HepG2 (cell line): ENCODE measurements at regions not wholly inside any gene's neighbourhood (a gene's known extent, or its start where the extent isn't known, plus 50 kb on each side); places are given as distances from the start of the nearest gene placed in this dataset.
A peak's percentile ranks its signal among the peaks of the same experiment; 100 is the strongest.

Experiments
- ATAC-seq: fragments of 200-7000 bp; cut with Tn5 transposase; 3 replicates; pipeline ENCODE4 v1.9.1; 2020; ENCODE audit warnings: mild to moderate bottlenecking, moderate library complexity
- BruUV-seq: library from RNA; stranded (reverse); fragments of 400-500 nt; replicated peaks from 2 replicates; lab custom pipeline; 2021; lab: Mats Ljungman, UMichigan
- CTCF ChIA-PET: fragments of 300-600 bp; formaldehyde crosslinking; extraction: SDS; loops from one replicate; lab custom pipeline; 2021; ENCODE audit warnings: low total read pairs, inconsistent platforms, low intra/inter-chr PET ratio; lab: Yijun Ruan, JAX
- POLR2A ChIA-PET: fragments of 350-600 bp; sonication (Branson Sonifier 250); formaldehyde crosslinking; loops from one replicate; lab custom pipeline; 2020; ENCODE audit warnings: antibody characterized with exemption, inconsistent platforms; lab: Yijun Ruan, JAX
- DNase-seq: peaks from one replicate; pipeline ENCODE4 v3.0.0-alpha.2; 2015; ENCODE audit warnings: low spot score
- FAIRE-seq: peaks from 3 replicates; lab custom pipeline; 2011; peaks lifted over from hg19 to GRCh38; lab: Jason Lieb, UNC
- H2AFZ ChIP-seq: one replicate; pipeline ENCODE4 v1.6.1; 2011; ENCODE audit warnings: low read length, inconsistent platforms
- H3K27ac ChIP-seq: fragments of 300-600 bp; 3 replicates; pipeline ENCODE4 v1.8.0; 2011; ENCODE audit warnings: mixed run types, mild to moderate bottlenecking, mixed read lengths, low read length, inconsistent platforms; ENCODE audit not compliant: insufficient read depth; ENCODE audit errors: extremely low read length
- H3K27me3 ChIP-seq, 2 experiments: fragments of 200-600 bp in 1 of 2; 2 replicates in 1 of 2; 3 replicates in 1 of 2; pipeline versions ENCODE4 v1.6.0 to v1.8.0; 2011; ENCODE audit warnings: low read length in 2 of 2, mild to moderate bottlenecking in 2 of 2, moderate library complexity in 2 of 2, inconsistent platforms in 1 of 2; ENCODE audit not compliant: insufficient read depth in 2 of 2, control insufficient read depth in 1 of 2
- H3K36me3 ChIP-seq, 2 experiments: fragments of 200-600 bp in 1 of 2; replicated peaks in 1 of 2; 2 replicates in 1 of 2; 3 replicates in 1 of 2; pipeline versions ENCODE4 v1.5.1 to v1.8.0; 2011; ENCODE audit warnings: low read length in 2 of 2, inconsistent platforms in 1 of 2; ENCODE audit not compliant: insufficient read depth in 2 of 2, control insufficient read depth in 1 of 2
- H3K4me1 ChIP-seq: 2 replicates; pipeline ENCODE4 v1.5.1; 2012; ENCODE audit warnings: low read length, inconsistent platforms; ENCODE audit not compliant: insufficient read depth
- H3K4me2 ChIP-seq: 2 replicates; pipeline ENCODE4 v1.6.0; 2011; ENCODE audit warnings: low read depth, low read length, inconsistent platforms
- H3K4me3 ChIP-seq, 3 experiments: fragments of 200-600 bp in 1 of 3; sonication (generic), shearing (Covaris generic) in 1 of 3; replicated peaks in 1 of 3; 2 replicates each; pipeline ENCODE4 v1.5.1; 2011 to 2016; ENCODE audit warnings: low read length in 3 of 3, inconsistent platforms in 2 of 3, low read depth in 2 of 3, mild to moderate bottlenecking in 2 of 3, control low read depth in 1 of 3, mixed read lengths in 1 of 3; ENCODE audit not compliant: insufficient read depth in 1 of 3
- H3K79me2 ChIP-seq: one replicate; pipeline ENCODE4 v1.6.1; 2011; ENCODE audit warnings: low read length, inconsistent platforms; ENCODE audit not compliant: insufficient read depth
- H3K9ac ChIP-seq: 2 replicates; pipeline ENCODE4 v1.6.0; 2011; ENCODE audit warnings: mild to moderate bottlenecking, low read depth, low read length, inconsistent platforms; ENCODE audit not compliant: insufficient read depth
- H3K9me3 ChIP-seq: 2 replicates; pipeline ENCODE4 v1.5.1; 2012; ENCODE audit warnings: mild to moderate bottlenecking, low read length
- H4K20me1 ChIP-seq: 2 replicates; pipeline ENCODE4 v1.6.0; 2011; ENCODE audit warnings: inconsistent platforms, mild to moderate bottlenecking, low read length, moderate library complexity; ENCODE audit not compliant: insufficient read depth
- CTCF ChIP-seq: sonication (generic); formaldehyde crosslinking; IDR thresholded peaks from 2 replicates; pipeline ENCODE4 v1.5.0; 2020; ENCODE audit warnings: mild to moderate bottlenecking, missing genetic modification reagents, moderate library complexity
- FOXA1 ChIP-seq, 2 experiments: fragments of 450-650 bp in 1 of 2; sonication (generic) in 1 of 2; formaldehyde crosslinking in 1 of 2; IDR thresholded peaks; 2 replicates each; pipeline versions ENCODE4 v1.4.0 to v1.6.1; 2016 to 2020; ENCODE audit warnings: missing genetic modification reagents in 1 of 2
- FOXM1 ChIP-seq: sonication (generic); formaldehyde crosslinking; IDR thresholded peaks from 2 replicates; pipeline ENCODE4 v1.5.0; 2020; ENCODE audit warnings: missing genetic modification reagents
- GMEB1 ChIP-seq: sonication (generic); formaldehyde crosslinking; IDR thresholded peaks from 2 replicates; pipeline ENCODE4 v1.5.1; 2020; ENCODE audit warnings: missing genetic modification reagents, mild to moderate bottlenecking, borderline replicate concordance
- HNRNPLL ChIP-seq: fragments of 200-400 bp; formaldehyde crosslinking; IDR thresholded peaks from 2 replicates; pipeline ENCODE4 v1.6.1; 2017; ENCODE audit warnings: mild to moderate bottlenecking, low read depth, low read length; ENCODE audit not compliant: poor library complexity, severe bottlenecking
- IKZF1 ChIP-seq: fragments of 450-650 bp; IDR thresholded peaks from 2 replicates; pipeline ENCODE4 v1.7.1; 2016
- MAX ChIP-seq: IDR thresholded peaks from 2 replicates; pipeline ENCODE4 v1.6.1; 2012; ENCODE audit warnings: inconsistent platforms
- PHF20 ChIP-seq: sonication (generic); formaldehyde crosslinking; IDR thresholded peaks from 2 replicates; pipeline ENCODE4 v1.5.0; 2020; ENCODE audit warnings: mild to moderate bottlenecking, missing genetic modification reagents
- PHF8 ChIP-seq: sonication (generic); formaldehyde crosslinking; IDR thresholded peaks from 2 replicates; pipeline ENCODE4 v1.5.0; 2020; ENCODE audit warnings: missing genetic modification reagents
- SOX5 ChIP-seq: IDR thresholded peaks from 2 replicates; pipeline ENCODE4 v1.6.1; 2016; ENCODE audit warnings: borderline replicate concordance
- SRSF4 ChIP-seq: fragments of 200-400 bp; formaldehyde crosslinking; IDR thresholded peaks from one replicate; pipeline ENCODE4 v1.6.1; 2018; ENCODE audit warnings: mild to moderate bottlenecking, low read depth, low read length, moderate library complexity; ENCODE audit not compliant: poor library complexity, severe bottlenecking
- SRY ChIP-seq: sonication (generic); formaldehyde crosslinking; IDR thresholded peaks from 2 replicates; pipeline ENCODE4 v1.8.0; 2022; ENCODE audit warnings: mild to moderate bottlenecking, missing genetic modification reagents
- THAP11 ChIP-seq: IDR thresholded peaks from 2 replicates; pipeline ENCODE4 v1.6.1; 2016; ENCODE audit warnings: missing biosample characterization, missing genetic modification reagents
- TOPORS ChIP-seq: sonication (generic); formaldehyde crosslinking; IDR thresholded peaks from 2 replicates; pipeline ENCODE4 v1.8.0; 2023; ENCODE audit warnings: mild to moderate bottlenecking, missing genetic modification reagents
- ZBTB7B ChIP-seq: sonication (generic); formaldehyde crosslinking; IDR thresholded peaks from 2 replicates; pipeline ENCODE4 v1.4.0; 2020; ENCODE audit warnings: missing genetic modification reagents
- ZNF451 ChIP-seq: sonication (generic); formaldehyde crosslinking; IDR thresholded peaks from 2 replicates; pipeline ENCODE4 v1.5.0; 2020; ENCODE audit warnings: mild to moderate bottlenecking, missing genetic modification reagents
- ZNF790 ChIP-seq: sonication (generic); formaldehyde crosslinking; IDR thresholded peaks from 2 replicates; pipeline ENCODE4 v1.8.0; 2022; ENCODE audit warnings: missing genetic modification reagents, mild to moderate bottlenecking, borderline replicate concordance
- WGBS: methylation state at CpG from one replicate; pipeline ENCODE4 v1.1.6; 2017; ENCODE audit warnings: low lambda C conversion rate; 5-methylcytosine and 5-hydroxymethylcytosine counted together
- in situ Hi-C: cut with HindIII; loops from 2 replicates; pipeline ENCODE4 v1.10.0; 2017; ENCODE audit warnings: low pct_unique_long_range_greater_than_20kb; ENCODE audit not compliant: extremely low pct_ligation_motif_present
- intact Hi-C: fragments of 100-400 bp; cut with micrococcal nuclease; formaldehyde crosslinking; loops from one replicate; pipeline ENCODE4 v1.10.0; 2022; ENCODE audit not compliant: unreplicated experiment

- Histone ChIP-seq H4K20me1 (no peaks in the 10 kb centered on the region), H2AFZ (no peak overlapping the region), H3K4me2 (peak overlapping the region; percentile 67), H3K79me2 (no peaks in the 10 kb centered on the region), H3K4me3 (peak overlapping the region; percentile 47 to 71 (median 63); a peak in 4 of 6 replicates), H3K36me3 (no peaks in the 10 kb centered on the region; a peak in 1 of 5 replicates), H3K4me1 (peaks cover 10% of the 10 kb centered on the region; the same call in 1 of the 2 replicates), H3K27me3 (no peaks in the 10 kb centered on the region), H3K9ac (peak overlapping the region; percentile 77), H3K9me3 (no peaks in the 10 kb centered on the region), H3K27ac (peak overlapping the region; percentile 85)
- peak; percentile 36 for DNase-seq
- in situ Hi-C loops (loop anchor here (25.0 kb wide), 2 partner anchors 121 to 154 kb away; no protein-coding TSS in a partner anchor), intact Hi-C loops (no loop called here)
- ChIA-PET POLR2A (no interaction called here), CTCF (no interaction called here)
- no TSS peak for BruUV-seq
- ATAC-seq = peak; percentile 64
- peak; percentile 15 for FAIRE-seq
- no CpG with 5 or more reads among the region's 50 CpGs for WGBS
- no peak for TF ChIP-seq ZNF790 (CRISPR knock-in tag)
- peak; percentile 36; the same call in 1 of the 2 replicates for TF ChIP-seq ZNF451 (CRISPR knock-in tag)
- 0 out of 2 replicates have a peak, but pooled peaks have one; percentile 16 for TF ChIP-seq PHF8 (CRISPR knock-in tag)
- TF ChIP-seq GMEB1 (CRISPR knock-in tag) = no peak
- no peak for TF ChIP-seq FOXM1 (CRISPR knock-in tag)
- no peak for TF ChIP-seq THAP11 (CRISPR knock-in tag)
- TF ChIP-seq SRY (CRISPR knock-in tag) = no peak
- 0 out of 2 replicates have a peak, but pooled peaks have one; percentile 1 for TF ChIP-seq CTCF (CRISPR knock-in tag)
- TF ChIP-seq TOPORS = no peak
- TF ChIP-seq HNRNPLL = peak; percentile 49
- no peak for TF ChIP-seq IKZF1
- no peak for TF ChIP-seq FOXA1 (IDR thresholded peaks at IDR 0.05)
- TF ChIP-seq FOXA1 (CRISPR knock-in tag; IDR thresholded peaks at IDR 0.05) = peak; percentile 36; the same call in 1 of the 2 replicates
- TF ChIP-seq MAX = peak; percentile 61; the same call in 1 of the 2 replicates
- TF ChIP-seq PHF20 = peak; percentile 38; the same call in 1 of the 2 replicates
- TF ChIP-seq ZBTB7B = 0 out of 2 replicates have a peak, but pooled peaks have one; percentile 35
- TF ChIP-seq SRSF4 = no peak
- TF ChIP-seq SOX5 (CRISPR knock-in tag) = peak; percentile 14; the same call in 1 of the 2 replicates
Observed at GRCh38 chrX:3815896-3816664, 102.6 kb upstream of the PRKX start.
